WTC11 (cell line): ENCODE measurements at regions not wholly inside any gene's neighbourhood (a gene's known extent, or its start where the extent isn't known, plus 50 kb on each side); places are given as distances from the start of the nearest gene placed in this dataset.

ENCODE experiments used
- ATF3 ChIP-seq: sonication (generic); formaldehyde crosslinking; conservative IDR thresholded peaks from 2 replicates; pipeline ENCODE4 v1.8.1; 2022; ENCODE audit warnings: mild to moderate bottlenecking, missing genetic modification reagents
- CBFB ChIP-seq: sonication (generic); formaldehyde crosslinking; IDR thresholded peaks from 2 replicates; pipeline ENCODE4 v1.8.1; 2022; ENCODE audit warnings: mild to moderate bottlenecking, low read depth, missing genetic modification reagents
- ETV6 ChIP-seq: sonication (generic); formaldehyde crosslinking; IDR thresholded peaks from 2 replicates; pipeline ENCODE4 v1.8.1; 2022; ENCODE audit warnings: mild to moderate bottlenecking, missing genetic modification reagents
- MAX ChIP-seq: sonication (generic); formaldehyde crosslinking; IDR thresholded peaks from 2 replicates; pipeline ENCODE4 v1.8.0; 2022; ENCODE audit warnings: mild to moderate bottlenecking, missing genetic modification reagents
- ZNF138 ChIP-seq: sonication (generic); formaldehyde crosslinking; conservative IDR thresholded peaks from 2 replicates; pipeline ENCODE4 v1.8.1; 2022; ENCODE audit warnings: mild to moderate bottlenecking, moderate library complexity, missing genetic modification reagents
- TF ChIP-seq, protein P1 (sequence below): fragments of 200-600 bp; IDR thresholded peaks from 2 replicates; pipeline ENCODE4 v1.8.0; 2022; ENCODE audit warnings: antibody characterized with exemption

DNA sequence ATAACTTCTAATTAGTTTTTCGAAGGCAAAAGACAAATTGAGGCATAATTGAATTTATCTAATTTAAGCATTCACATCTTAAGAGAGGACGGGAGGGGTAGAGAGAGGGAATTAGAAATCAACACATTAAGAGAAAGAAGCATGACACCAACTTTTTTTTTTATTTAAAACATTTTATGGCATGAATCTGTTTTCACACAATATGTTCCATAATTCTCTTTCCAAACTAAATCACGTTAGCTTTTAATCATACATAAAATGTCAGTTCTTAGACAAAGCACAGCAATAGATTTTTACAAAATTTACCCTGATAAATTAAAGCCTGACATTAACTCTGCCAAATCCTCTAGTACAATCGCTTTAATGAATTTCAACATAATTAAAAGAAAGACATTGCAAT, 600.8 kb upstream of the ROBO1 start:
- TF ChIP-seq, protein P1, sequence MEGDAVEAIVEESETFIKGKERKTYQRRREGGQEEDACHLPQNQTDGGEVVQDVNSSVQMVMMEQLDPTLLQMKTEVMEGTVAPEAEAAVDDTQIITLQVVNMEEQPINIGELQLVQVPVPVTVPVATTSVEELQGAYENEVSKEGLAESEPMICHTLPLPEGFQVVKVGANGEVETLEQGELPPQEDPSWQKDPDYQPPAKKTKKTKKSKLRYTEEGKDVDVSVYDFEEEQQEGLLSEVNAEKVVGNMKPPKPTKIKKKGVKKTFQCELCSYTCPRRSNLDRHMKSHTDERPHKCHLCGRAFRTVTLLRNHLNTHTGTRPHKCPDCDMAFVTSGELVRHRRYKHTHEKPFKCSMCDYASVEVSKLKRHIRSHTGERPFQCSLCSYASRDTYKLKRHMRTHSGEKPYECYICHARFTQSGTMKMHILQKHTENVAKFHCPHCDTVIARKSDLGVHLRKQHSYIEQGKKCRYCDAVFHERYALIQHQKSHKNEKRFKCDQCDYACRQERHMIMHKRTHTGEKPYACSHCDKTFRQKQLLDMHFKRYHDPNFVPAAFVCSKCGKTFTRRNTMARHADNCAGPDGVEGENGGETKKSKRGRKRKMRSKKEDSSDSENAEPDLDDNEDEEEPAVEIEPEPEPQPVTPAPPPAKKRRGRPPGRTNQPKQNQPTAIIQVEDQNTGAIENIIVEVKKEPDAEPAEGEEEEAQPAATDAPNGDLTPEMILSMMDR: no peak
- TF ChIP-seq ETV6 (CRISPR knock-in tag) (no peak), ZNF138 (CRISPR knock-in tag) (no peak), MAX (CRISPR knock-in tag) (no peak), CBFB (no peak), ATF3 (CRISPR knock-in tag) (no peak)
